ENCODE measurements at regions not wholly inside any gene's neighbourhood (a gene's known extent, or its start where the extent isn't known, plus 50 kb on each side); places are given as distances from the start of the nearest gene placed in this dataset.
A peak's percentile ranks its signal among the peaks of the same experiment; 100 is the strongest.
"Not testable (repeated sequence)": the region's sequence is repeated elsewhere in the genome, so short reads cannot be mapped to it uniquely, and the experiment has no call there.

DNA sequence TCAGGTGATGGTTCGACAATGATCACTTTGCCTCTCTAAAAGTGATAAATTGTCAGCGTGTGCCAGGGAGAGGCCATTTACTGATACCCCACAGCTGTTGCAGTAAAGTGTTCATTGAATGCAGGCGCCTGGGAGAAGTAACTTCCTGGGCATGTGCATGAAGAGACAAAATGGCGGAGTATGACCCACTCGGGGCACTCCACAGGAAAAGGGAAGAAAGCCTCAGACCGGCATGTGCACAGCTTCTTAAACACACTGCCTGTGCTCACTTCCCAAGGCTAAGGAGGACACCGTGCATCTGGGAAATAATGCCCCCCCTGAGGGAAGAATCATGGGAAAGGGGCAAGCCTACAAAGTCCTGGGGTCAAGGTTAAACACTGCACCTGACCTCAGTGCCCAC, 329.5 kb downstream of the ICE1 start:
- DNase-seq (ENCODE audit: low read depth, low spot score), result no peak

DNA sequence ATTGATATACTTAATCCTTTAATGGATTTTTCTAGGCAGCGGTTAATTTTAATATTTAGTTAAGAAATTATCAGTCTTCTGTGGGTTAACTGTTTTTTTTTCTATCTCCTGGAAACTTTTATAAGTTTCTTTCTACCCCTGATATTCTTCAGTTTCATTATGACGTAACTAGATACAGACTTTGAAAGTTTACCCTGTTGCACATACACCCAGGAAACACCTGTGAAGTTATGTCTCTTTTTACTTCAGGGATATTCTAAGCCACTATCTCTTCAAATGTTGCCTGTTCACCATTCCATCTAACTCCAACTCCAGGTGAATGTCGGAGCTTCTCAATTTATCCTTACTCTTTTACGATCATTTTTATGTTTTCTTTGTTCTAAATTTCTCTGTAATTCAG, 329.0 kb downstream of the ICE1 start:
- DNase-seq (ENCODE audit: low read depth, low spot score), result no peak

GRCh38 chr5:5741418-5741817, 318.9 kb downstream of the ICE1 start:
- DNase-seq (ENCODE audit: low read depth, low spot score), result no peak

DNA sequence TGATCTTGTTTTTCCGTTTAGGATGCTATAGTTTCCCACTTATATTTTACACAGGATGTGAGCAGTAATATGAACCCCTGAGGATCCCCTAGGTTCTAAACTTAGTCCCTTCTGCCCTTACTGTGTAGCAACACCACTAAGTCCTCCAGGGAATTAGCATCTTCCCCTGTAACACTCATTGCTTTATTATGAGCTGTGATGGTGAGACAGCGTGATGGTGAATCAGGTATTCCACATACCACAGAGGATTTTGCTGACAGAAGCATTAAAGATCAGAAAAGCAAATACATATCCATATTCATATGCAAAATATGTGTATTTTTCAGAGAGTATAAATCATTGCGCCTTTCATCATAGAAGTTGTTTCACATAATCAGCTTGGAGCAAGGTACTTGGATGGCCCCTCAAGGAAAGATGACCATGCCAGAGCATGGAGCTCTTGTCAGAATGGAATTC, 317.0 kb downstream of the ICE1 start:
- no peak for DNase-seq (ENCODE audit: low read depth, low spot score)

GRCh38 chr5:5738797-5739489, 316.5 kb downstream of the ICE1 start:
- no peak for DNase-seq (ENCODE audit: low read depth, low spot score)

DNA sequence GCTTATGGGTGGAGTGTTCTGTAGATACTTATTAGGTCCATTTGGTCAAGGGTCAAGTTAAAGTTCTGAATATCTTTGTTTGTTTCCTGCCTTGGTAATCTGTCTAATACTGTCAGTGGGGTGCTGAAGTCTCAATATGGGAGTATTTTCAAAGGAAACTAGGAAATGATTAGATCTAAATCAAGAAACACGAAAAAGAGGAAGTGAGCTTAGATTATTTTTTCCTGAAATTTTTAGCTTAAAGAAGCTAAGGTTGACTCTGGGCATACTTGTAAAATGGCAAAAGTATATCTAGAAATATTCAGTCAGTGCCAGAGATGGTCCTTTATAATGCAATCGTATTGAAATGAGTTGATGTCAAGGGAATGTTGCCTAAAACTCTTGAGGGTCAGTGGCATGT, 313.5 kb downstream of the ICE1 start:
- DNase-seq (ENCODE audit: low read depth, low spot score), result no peak

- DNase-seq (ENCODE audit: low read depth, low spot score), result not testable (repeated sequence)
Measured at GRCh38 chr5:5733058-5733457, 310.6 kb downstream of the ICE1 start.

DNA sequence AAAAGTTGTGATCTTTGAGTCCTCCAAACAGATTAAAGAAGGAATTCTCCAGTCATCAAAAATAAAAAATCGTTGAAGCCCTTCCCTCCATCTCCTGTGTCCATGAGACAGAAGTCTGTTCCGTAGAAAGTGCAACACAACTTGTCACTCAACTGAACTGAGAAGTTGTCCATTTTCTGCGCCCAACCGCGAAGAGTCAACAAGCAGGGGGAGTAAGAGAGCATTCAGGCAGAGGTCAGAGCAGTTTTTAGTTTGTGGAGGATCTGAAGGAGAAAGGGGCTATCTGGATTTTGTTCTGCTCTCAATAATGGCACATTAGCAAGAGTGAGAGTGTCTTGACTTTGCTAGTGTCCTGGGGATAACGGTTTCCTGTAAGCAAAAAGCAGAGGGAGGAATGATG, 303.9 kb downstream of the ICE1 start:
- no peak for DNase-seq (ENCODE audit: low read depth, low spot score)

DNA sequence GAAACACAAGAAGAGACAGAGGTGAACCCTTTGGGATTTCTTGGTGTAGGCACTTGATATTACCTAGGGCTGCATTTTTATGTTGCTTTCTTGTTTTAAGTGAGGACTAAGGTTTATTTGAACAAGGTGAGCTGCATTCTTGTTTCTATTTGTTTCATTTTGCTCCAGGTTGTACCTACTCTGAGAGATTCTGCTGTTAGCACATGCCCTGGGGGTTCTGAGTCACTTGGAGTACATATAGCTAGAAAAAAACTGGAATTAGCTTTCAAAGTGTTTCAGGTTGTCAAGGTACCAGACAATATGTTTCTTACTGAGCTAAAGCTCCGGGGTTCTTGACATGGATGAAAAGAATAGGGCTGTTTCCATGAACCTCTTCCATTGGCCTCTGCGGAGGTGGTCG, 299.4 kb downstream of the ICE1 start:
- DNase-seq (ENCODE audit: low read depth, low spot score), result no peak

DNA sequence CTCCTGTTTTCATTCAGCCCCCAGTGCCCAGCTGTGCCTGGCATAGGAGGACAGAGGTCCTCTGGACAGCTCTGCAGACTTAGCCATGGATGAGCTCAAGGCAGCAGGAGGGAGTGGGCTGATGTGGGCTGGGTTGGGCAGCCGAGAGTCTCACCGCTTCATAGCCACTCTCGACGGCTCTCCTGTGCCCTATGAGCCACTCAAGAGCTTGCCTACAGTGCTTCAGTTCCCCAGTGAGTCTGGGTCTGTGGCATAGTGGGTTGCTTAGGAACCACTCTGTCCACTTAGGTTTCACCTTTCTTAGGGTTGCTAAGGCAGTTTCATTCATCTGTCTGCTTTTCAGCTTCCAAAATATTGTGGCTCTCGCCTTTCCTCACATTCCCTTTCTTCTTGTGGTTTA, 296.8 kb downstream of the ICE1 start:
- DNase-seq (ENCODE audit: low read depth, low spot score), result no peak

DNA sequence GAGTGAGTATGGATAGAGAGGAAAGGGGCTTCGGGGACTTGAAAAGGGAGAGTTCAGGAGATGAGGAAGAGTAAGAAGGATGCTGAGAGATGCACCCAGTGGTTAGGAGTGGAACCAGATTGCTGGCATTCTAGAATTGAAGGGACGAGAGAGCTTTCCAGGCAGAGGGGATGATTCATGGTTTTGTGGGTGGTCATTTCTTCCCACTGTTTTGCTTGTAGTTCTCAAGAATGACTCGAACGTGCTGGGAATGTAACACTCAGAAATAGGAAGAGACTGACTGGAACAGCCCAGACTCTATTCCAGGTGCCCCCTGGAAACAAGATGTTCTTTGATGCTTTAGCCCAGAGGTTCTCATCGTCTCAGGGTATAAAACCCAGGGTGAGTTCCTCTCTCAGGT, 294.2 kb downstream of the ICE1 start:
- DNase-seq (ENCODE audit: low read depth, low spot score), result peak; percentile 33

- no peak for DNase-seq (ENCODE audit: low read depth, low spot score)
Measured at GRCh38 chr5:5711592-5711991, 289.1 kb downstream of the ICE1 start.

GRCh38 chr5:5711112-5711511, 288.6 kb downstream of the ICE1 start:
- DNase-seq (ENCODE audit: low read depth, low spot score), result no peak

GRCh38 chr5:5710471-5710870, 288.0 kb downstream of the ICE1 start:
- DNase-seq (ENCODE audit: low read depth, low spot score), result no peak

- no peak for DNase-seq (ENCODE audit: low read depth, low spot score)
Measured at GRCh38 chr5:5708367-5708919, 286.0 kb downstream of the ICE1 start.

DNA sequence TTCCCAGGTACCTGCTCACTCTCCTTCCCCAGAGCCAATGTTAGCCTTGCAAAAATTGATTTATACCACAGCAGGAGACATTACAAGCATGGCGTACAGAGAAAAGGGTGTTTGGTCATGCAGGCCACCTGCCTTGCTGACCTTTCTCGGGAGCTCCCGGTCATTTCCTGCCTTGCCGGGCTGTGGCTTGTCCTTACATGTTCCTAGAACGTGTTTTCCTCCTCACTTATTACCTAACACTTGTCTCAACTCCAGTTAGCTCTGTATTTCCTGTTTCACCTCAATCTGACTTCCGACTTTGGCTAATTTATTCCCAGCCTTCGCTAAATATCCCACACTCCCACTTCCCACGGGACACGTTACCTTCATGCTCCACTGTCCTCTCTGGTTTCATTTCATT, 282.5 kb downstream of the ICE1 start:
- no peak for DNase-seq (ENCODE audit: low read depth, low spot score)

- DNase-seq (ENCODE audit: low read depth, low spot score), result no peak
Measured at GRCh38 chr5:5704352-5704751, 281.9 kb downstream of the ICE1 start.

DNA sequence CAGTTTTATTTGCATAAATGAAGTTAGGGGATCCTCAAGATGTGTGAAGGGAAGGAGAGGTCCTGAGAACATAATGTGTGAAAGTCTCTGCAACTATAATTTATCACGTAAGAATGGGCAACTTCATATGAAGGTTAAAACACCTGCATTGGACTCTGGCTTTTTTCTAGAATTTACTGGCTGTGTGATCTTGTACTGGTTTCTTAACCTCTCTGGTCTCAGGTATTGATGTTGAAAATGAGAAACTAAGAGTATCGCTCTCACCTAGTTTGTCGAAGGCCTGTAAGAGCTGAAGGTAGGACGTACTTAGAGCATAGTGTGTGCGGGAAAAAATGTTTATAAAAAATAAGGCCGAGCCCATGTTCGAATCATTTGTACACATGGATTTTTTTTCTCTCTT, 280.5 kb downstream of the ICE1 start:
- no peak for DNase-seq (ENCODE audit: low read depth, low spot score)

GRCh38 chr5:5700549-5700948, 278.1 kb downstream of the ICE1 start:
- peak; percentile 1 for DNase-seq (ENCODE audit: low read depth, low spot score)

GRCh38 chr5:5699062-5699461, 276.6 kb downstream of the ICE1 start:
- no peak for DNase-seq (ENCODE audit: low read depth, low spot score)

DNA sequence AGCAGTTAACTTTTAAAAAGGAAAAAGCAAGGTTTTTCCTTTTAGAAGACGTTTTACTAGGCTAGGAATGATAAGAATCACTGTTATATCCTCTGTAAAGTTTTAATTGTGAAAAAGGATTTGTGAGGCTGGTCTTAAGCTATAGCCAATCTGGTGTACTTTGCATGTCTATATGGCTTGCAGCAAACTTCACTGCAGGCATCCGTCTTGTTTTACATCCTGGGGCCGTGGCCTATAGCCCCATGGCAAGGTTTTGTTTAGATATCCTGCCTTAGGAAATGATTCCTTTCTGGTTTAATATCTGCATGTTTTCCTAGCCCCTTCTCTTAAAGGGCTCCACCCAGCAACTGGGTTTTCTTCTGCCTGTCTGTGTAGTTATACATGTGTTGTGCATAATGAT, 272.8 kb downstream of the ICE1 start:
- no peak for DNase-seq (ENCODE audit: low read depth, low spot score)

GRCh38 chr5:5688925-5689310, 266.4 kb downstream of the ICE1 start:
- no peak for DNase-seq (ENCODE audit: low read depth, low spot score)

DNA sequence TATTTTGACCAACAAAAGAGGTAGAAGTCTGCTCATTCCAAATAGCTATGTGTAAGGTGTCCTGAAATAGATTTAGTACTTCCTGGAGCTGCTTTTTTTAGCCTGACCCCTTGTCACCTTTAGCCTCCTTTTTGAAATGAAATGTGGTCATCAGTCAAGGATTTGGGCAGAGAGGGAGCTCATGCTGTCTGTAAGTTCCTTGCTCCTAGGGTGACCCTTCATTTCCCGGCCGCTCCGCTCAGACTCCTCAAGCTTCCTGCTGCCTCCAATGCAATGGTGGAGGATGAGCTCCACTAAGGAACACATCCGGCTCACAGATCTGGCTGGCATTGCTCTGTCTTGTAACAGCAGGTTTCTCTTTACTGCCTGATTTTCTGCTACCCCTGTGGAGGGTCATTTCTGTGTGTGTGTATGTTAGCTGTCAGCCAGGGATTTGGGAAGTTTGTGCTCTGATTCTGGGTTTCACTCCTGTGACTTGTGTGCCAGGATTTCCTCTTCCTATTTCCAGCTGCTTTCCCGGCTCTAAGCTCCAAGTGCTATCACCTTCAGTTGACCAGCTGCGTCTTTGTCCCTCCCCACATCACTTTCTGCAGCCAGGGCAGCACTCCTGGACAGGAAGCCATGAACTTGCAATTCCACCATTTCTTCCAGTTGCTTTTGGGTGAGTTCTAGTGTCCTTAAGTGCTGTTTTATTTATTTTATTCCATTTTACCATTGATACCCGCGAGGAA, 265.9 kb downstream of the ICE1 start:
- DNase-seq (ENCODE audit: low read depth, low spot score), result no peak
